K562 (cell line): ENCODE measurements at regions not wholly inside any gene's neighbourhood (a gene's known extent, or its start where the extent isn't known, plus 50 kb on each side); places are given as distances from the start of the nearest gene placed in this dataset.

Source experiments
- ATF7 ChIP-seq: fragments of 450-650 bp; IDR thresholded peaks from 2 replicates; pipeline ENCODE4 v1.7.1; 2014; ENCODE audit warnings: mild to moderate bottlenecking, moderate library complexity
- CBX2 ChIP-seq: fragments of 200-600 bp; sonication (generic); IDR thresholded peaks from one replicate; pipeline ENCODE4 v1.6.1; 2012; ENCODE audit warnings: mild to moderate bottlenecking, low read length, inconsistent platforms; ENCODE audit not compliant: insufficient read depth, poor library complexity, severe bottlenecking
- DIDO1 ChIP-seq: fragments of 450-650 bp; IDR thresholded peaks from 2 replicates; pipeline ENCODE4 v1.6.1; 2016; ENCODE audit warnings: low read depth, missing biosample characterization, missing genetic modification characterization
- POLR2A ChIP-seq: fragments of 450-650 bp; conservative IDR thresholded peaks from 2 replicates; pipeline ENCODE4 v1.6.1; 2016
- TBP ChIP-seq: optimal IDR thresholded peaks from 2 replicates; pipeline ENCODE3; 2011; ENCODE audit warnings: low read depth, low read length, improper control_type of control experiment
- ZFX ChIP-seq: sonication (generic); formaldehyde crosslinking; IDR thresholded peaks from 2 replicates; pipeline ENCODE4 v1.8.0; 2022; ENCODE audit warnings: mild to moderate bottlenecking, missing genetic modification reagents, moderate library complexity
- TF ChIP-seq, protein P1 (sequence below), 2 experiments: fragments of 450-650 bp; IDR thresholded peaks; 2 replicates each; pipeline ENCODE4 v1.6.1; 2016
- TF ChIP-seq, protein P2 (sequence below): fragments of 250-450 bp; sonication (Bioruptor Pico); IDR thresholded peaks from 2 replicates; pipeline ENCODE4 v1.8.0; 2022; ENCODE audit warnings: inconsistent platforms
- TF ChIP-seq, protein P3 (sequence below), 3 experiments: IDR thresholded peaks in 2 of 3; conservative IDR thresholded peaks in 1 of 3; 2 replicates each; pipeline ENCODE4 v1.5.1; 2011 to 2012; ENCODE audit warnings: low read length in 3 of 3, mild to moderate bottlenecking in 3 of 3, control low read depth in 2 of 3, improper control_type of control experiment in 1 of 3, inconsistent platforms in 1 of 3, low read depth in 1 of 3, mixed read lengths in 1 of 3, moderate library complexity in 1 of 3; ENCODE audit not compliant: insufficient read depth in 2 of 3
- TF ChIP-seq, protein P4 (sequence below): fragments of 250-450 bp; sonication (Bioruptor Pico); IDR thresholded peaks from 2 replicates; pipeline ENCODE4 v1.5.0; 2021; ENCODE audit warnings: mild to moderate bottlenecking, borderline replicate concordance

DNA sequence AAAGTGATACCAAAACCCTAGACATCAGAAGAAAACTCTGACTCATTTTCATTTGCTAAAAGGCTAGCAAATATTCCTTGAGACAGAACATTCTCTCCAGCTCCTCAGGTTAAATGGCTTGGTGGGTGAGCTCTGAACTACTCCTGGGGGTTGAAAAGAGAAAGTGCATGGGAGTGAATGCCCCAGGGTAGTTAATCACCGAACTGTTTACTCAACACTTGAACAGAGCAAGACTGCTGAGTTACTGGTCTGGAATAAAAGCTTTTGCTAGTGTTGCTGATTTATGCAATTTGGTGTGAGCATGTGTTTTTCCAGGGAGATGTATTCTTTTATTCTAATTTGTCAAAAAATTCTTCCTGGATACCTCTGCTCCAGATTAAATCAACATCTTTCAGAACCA, 88.3 kb upstream of the PRDM9 start:
- TF ChIP-seq DIDO1 (no peak), TBP (no peak), ATF7 (no peak), POLR2A (no peak), ZFX (CRISPR knock-in tag) (no peak), CBX2 (no peak)
- TF ChIP-seq, protein P1, sequence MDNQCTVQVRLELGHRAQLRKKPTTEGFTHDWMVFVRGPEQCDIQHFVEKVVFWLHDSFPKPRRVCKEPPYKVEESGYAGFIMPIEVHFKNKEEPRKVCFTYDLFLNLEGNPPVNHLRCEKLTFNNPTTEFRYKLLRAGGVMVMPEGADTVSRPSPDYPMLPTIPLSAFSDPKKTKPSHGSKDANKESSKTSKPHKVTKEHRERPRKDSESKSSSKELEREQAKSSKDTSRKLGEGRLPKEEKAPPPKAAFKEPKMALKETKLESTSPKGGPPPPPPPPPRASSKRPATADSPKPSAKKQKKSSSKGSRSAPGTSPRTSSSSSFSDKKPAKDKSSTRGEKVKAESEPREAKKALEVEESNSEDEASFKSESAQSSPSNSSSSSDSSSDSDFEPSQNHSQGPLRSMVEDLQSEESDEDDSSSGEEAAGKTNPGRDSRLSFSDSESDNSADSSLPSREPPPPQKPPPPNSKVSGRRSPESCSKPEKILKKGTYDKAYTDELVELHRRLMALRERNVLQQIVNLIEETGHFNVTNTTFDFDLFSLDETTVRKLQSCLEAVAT (IDR thresholded peaks at IDR 0.05): no peak
- TF ChIP-seq, protein P2, sequence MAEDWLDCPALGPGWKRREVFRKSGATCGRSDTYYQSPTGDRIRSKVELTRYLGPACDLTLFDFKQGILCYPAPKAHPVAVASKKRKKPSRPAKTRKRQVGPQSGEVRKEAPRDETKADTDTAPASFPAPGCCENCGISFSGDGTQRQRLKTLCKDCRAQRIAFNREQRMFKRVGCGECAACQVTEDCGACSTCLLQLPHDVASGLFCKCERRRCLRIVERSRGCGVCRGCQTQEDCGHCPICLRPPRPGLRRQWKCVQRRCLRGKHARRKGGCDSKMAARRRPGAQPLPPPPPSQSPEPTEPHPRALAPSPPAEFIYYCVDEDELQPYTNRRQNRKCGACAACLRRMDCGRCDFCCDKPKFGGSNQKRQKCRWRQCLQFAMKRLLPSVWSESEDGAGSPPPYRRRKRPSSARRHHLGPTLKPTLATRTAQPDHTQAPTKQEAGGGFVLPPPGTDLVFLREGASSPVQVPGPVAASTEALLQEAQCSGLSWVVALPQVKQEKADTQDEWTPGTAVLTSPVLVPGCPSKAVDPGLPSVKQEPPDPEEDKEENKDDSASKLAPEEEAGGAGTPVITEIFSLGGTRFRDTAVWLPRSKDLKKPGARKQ (CRISPR knock-in tag): no peak
- TF ChIP-seq, protein P3, sequence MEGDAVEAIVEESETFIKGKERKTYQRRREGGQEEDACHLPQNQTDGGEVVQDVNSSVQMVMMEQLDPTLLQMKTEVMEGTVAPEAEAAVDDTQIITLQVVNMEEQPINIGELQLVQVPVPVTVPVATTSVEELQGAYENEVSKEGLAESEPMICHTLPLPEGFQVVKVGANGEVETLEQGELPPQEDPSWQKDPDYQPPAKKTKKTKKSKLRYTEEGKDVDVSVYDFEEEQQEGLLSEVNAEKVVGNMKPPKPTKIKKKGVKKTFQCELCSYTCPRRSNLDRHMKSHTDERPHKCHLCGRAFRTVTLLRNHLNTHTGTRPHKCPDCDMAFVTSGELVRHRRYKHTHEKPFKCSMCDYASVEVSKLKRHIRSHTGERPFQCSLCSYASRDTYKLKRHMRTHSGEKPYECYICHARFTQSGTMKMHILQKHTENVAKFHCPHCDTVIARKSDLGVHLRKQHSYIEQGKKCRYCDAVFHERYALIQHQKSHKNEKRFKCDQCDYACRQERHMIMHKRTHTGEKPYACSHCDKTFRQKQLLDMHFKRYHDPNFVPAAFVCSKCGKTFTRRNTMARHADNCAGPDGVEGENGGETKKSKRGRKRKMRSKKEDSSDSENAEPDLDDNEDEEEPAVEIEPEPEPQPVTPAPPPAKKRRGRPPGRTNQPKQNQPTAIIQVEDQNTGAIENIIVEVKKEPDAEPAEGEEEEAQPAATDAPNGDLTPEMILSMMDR (IDR thresholded peaks at IDR 0.05 in 2 of 3, conservative IDR thresholded peaks at IDR 0.05 in 1 of 3; ENCODE audit: insufficient read depth in 2 of 3, low read depth in 1 of 3, low read length in 3 of 3): no peak
- TF ChIP-seq, protein P4, sequence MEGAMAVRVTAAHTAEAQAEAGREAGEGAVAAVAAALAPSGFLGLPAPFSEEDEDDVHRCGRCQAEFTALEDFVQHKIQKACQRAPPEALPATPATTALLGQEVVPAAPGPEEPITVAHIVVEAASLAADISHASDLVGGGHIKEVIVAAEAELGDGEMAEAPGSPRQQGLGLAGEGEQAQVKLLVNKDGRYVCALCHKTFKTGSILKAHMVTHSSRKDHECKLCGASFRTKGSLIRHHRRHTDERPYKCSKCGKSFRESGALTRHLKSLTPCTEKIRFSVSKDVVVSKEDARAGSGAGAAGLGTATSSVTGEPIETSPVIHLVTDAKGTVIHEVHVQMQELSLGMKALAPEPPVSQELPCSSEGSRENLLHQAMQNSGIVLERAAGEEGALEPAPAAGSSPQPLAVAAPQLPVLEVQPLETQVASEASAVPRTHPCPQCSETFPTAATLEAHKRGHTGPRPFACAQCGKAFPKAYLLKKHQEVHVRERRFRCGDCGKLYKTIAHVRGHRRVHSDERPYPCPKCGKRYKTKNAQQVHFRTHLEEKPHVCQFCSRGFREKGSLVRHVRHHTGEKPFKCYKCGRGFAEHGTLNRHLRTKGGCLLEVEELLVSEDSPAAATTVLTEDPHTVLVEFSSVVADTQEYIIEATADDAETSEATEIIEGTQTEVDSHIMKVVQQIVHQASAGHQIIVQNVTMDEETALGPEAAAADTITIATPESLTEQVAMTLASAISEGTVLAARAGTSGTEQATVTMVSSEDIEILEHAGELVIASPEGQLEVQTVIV: no peak
